ENCODE measurements at regions not wholly inside any gene's neighbourhood (a gene's known extent, or its start where the extent isn't known, plus 50 kb on each side); places are given as distances from the start of the nearest gene placed in this dataset.

- no peak overlapping the region for H3K27ac ChIP-seq
- no peak for DNase-seq (ENCODE audit: low read depth, low spot score)
- no peak overlapping the region for H3K9ac ChIP-seq (ENCODE audit: insufficient read length)
- no peaks in the 10 kb centered on the region for H3K36me3 ChIP-seq (ENCODE audit: insufficient read depth, low read length)
- 0 out of 2 replicates have a peak, but pooled peaks cover 2% of the 10 kb centered on the region for H3K9me3 ChIP-seq (ENCODE audit: low read depth, low read length)
- no peak for TF ChIP-seq EZH2 (IDR thresholded peaks at IDR 0.05)
- TF ChIP-seq POLR2AphosphoS5 (IDR thresholded peaks at IDR 0.05; ENCODE audit: borderline replicate concordance, low read depth, low read length), result no peak
- TF ChIP-seq FOXP2 (optimal IDR thresholded peaks at IDR 0.05; ENCODE audit: control extremely low read depth, extremely low read length, insufficient read depth), result no peak
- no peak overlapping the region for H3K4me3 ChIP-seq
Measured at GRCh38 chr12:16088421-16088820, 177.3 kb downstream of the DERA start.
